GM18519 (cell line): ENCODE measurements at regions not wholly inside any gene's neighbourhood (a gene's known extent, or its start where the extent isn't known, plus 50 kb on each side); places are given as distances from the start of the nearest gene placed in this dataset.

ENCODE experiments used
- ATAC-seq: cut with Tn5 transposase; IDR thresholded peaks from one replicate; pipeline ENCODE4 v1.9.1; 2021; ENCODE audit warnings: mild to moderate bottlenecking, moderate library complexity; ENCODE audit not compliant: unreplicated experiment, low FRiP score

DNA sequence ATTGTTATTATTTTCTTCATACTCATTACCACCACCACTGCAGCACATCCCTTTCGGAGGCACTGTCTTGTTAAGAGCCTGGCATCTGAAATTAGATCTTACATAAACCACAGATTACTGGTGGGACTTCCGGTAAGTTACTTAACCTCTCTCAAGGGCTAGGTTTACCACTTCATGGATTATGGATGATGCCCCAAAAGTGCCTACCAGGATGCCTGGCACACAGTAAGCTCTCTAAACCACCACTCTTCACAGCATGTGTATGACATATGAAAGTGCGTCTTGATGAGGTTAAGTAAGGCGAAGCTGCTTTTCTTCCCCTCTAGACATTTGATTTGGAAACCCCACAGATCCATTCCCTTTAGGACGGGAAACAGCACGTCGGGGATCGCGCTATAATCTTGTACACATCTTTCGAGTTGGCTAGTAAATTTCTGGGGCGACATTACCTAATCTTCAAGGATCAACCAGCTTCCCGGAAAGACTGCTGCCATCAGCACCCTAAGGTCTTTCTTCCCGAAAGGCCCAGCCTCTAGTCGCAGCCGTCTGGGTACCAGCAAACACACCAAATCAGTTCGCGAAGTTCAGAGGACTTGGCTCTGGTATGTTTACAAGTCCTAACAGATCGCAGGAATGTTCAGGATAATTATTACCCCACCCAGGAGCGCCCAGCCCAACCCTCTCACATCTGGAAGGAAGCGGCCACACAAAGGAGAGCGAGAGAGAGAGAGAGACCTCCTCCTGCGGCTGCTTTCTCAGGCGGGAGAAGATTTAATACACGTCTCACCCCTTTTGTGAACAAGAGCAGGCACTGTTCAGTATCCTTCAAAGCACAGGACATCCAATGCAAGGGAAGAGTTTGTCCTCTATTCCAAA lies 155.1 kb upstream of the FRMD4B start:
- no peak for ATAC-seq

DNA sequence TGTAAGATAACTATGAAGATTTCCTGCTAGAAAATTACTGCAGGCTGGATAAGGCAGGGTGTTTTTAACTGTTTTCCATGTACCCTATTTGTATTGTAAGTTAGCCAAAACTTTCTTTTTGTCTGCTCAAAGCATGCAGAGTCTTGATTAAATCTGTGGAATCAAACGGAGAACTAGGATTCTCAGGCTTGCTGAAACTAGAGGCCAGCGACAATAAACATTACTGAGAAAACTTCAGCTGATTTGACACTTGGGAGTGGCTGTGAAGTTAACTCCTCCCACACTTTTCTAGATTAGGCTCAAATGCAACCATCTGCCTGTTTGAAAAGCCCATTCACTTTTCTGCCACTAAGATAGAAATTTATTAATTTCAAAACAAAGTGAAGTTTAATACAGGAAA lies 153.2 kb upstream of the FRMD4B start:
- no peak for ATAC-seq

- ATAC-seq: no peak
Measured at GRCh38 chr3:69538281-69538680, 152.4 kb upstream of the FRMD4B start.

DNA sequence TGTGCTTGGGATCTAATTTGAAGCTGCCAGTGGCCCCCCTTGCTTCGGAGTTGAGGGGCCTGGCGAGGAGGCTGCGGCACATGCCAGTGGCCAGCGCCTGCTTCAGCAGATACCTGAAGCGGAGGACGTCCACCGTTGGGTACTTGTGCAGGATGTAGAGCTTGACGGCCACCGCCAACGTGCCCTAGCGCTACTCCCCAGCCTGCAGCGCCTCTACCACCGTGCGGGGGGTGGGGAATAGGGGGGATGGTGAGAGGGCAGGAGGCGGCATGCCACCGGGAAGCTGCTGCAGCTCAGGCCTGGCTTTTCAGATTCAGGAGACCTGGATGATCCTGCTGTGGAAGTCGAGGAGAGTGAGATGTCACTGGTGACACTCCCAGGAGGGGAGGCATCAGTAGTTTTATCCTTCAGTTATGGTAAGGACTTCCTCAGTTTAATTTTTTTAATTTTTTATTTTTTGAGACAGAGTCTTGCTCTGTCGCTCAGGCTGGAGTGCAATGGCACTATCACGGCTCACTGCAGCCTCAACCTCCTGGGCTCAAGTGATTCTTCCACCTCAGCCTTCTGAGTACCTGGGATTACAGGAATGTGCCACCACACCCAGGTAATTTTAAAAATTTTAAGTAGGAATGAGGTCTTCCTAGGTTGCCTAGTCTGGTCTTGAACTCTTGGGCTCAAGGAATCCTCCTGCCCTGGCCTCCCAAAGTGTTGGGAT lies 150.6 kb upstream of the FRMD4B start:
- ATAC-seq: no peak

GRCh38 chr3:69535613-69536012 lies 149.7 kb upstream of the FRMD4B start:
- ATAC-seq: no peak

DNA sequence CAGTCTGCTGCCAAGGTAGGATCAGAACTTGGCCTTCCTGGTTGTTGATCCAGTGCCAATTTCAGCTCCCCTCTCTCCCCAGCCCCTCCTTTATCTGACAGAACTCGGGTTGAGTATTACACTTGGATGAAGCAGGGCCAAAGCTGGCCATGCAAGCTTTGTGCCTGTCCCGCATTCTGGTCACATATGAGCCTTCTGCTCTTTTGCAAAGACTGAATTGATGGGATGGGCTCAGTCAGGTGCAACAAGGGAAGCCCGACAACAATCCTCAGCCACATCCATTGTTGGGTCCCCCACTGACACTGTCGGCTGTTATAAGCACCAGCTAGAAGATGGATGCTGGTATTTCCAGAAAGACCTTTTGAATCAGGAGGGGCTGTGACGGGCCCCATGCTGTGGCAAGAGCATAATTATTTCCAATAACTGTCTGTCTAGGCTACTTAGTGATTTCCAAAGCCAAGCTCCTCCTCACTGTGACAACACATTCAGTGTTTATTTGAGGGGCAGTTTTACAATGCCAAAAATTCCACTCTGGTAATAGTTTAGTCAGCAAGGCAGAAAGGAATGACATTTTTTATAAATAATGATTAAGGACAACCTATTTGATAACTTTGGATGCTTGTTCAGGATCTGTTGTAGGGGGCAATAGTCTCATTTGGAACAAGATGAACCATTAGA lies 146.8 kb upstream of the FRMD4B start:
- ATAC-seq: no peak

DNA sequence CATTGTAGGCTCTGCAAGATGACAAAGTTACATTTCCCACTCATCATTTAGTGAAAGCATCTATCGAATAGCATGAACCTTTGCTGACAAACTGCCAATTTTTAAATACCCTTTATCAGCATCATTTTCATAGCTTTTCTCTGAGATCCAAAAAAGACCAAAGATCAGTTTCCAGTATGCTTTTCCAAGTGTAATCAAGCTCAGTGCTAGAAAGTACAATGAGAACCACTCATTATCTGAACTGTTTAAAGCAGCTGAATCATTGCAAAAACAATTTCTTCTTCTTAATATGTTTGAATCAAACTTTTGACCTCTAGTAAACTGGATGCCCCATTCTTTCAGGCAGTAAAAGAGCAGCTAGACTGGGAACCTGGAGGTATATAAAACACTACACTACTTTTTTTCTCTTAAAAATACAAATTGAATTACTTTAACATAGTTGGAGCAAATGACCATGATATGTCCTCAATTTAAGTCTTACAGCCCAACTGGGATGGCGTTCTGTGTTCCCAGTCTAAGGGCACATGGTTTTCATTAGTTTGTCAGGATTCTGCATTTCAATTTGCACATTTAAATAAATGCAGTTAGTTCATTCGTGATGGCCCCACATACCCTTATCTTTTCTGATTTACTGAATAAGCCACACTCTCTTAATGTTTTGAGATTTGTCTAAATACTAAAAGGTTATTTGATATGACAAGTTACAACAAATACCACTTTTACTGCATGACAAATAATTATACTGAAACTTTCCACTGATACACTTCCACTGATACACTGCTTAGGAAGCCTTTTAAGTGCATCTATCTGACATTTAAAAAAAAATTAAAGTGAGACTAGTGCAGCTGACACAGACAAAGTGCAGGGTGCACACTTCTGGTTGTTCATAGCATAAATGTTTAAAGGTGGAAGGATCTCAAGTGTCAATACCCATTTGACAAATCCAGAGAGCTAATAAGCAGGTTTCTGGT lies 146.0 kb upstream of the FRMD4B start:
- ATAC-seq: no peak

DNA sequence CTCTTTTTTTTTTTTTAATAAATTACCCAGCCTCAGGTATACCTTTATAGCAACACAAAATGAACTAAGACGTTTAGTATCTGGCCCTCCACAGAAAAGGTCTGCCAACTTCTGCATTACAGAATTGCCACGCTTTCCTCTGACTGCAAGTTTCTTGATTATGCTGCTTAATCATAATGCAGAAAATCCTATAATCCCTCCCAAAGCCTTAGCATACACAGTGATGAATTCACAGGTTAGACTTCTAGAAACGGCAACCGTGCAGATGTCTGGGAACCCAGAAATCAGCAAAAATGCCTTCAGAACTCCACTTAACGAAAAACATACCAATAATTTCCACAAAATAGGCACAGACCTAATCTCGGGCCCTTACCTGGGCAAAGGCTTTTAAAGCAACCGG lies 144.7 kb upstream of the FRMD4B start:
- ATAC-seq: no peak

GRCh38 chr3:69527498-69527897 lies 141.6 kb upstream of the FRMD4B start:
- ATAC-seq: no peak

DNA sequence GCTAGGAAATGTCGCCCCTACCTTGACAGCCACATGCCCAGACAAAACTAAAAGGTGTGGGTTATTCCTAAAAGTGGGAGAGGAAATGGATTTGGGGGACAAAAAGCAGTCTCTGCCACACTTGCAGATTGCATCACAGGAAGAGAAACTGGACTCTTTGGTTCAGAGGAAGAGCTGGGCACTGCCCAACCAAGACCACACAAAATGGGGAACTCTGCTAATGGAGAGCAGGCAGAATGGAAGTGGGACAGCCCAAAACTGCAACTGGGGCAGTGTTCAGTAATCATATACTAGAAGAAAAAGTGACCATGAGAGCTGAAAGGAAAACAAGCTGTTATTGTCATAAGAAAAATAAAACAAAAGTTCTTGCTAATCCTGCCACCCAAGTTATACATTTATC lies 138.9 kb upstream of the FRMD4B start:
- no peak for ATAC-seq

DNA sequence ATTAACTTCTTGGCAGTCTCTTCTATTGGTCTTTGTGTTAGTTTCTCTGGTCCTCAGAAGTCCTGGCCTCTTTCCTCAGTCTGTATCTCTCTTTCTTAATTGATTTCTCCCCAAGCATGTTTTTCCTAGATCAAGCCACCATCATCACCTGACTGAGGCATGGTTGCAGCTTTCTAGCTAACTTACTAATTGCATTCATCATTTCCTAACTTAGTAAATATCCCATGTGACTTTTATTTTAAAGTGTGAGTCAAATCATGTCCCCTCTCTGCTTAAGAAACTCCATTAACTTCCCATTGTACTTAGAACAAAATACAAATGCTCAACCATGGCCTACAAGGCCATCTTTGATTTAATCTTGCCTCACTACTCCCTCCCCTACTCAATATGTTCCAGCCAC lies 135.4 kb upstream of the FRMD4B start:
- no peak for ATAC-seq

DNA sequence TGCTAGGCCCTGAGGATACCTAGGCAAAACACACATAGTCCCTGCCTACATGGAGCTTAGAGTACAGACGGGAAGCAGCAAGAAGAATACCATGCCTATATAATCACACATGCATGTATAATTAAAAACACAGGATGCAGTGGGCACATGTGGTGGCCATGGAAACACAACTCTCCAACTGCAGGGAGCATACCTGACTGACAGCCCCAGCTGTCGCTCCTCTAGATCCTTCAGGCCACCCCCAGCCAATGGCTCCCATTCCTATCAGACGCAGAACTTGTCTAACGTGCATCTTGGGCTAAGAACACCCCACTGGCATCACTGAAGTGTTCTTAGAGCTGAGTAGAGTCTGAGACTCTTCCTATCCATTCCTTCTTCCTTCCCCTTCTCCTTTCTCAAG lies 125.5 kb upstream of the FRMD4B start:
- ATAC-seq: no peak

DNA sequence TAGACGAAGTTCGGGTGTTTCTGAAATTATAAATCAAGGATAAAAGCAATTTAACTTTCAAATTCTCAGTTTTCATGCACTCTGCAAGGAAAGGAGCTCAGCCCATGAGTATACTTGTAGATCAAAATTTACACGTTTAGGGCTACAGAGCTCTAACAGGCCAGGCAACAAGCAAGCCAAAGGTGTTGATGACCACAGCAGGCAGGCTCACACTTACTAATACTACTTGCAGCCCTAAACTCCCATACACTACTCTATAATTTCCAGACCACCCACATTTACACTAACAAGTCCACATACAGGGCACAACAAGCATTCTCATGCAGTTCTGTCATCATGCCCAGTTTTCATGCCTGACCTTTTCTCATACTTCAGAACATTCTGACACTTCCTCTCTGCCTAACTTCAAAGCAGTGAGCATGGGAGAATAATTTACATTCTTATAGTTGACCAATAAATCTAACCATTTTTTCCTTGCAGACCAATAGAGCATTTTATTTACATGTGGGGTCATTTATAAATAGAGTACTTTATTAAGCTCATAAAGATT lies 124.7 kb upstream of the FRMD4B start:
- ATAC-seq: no peak

DNA sequence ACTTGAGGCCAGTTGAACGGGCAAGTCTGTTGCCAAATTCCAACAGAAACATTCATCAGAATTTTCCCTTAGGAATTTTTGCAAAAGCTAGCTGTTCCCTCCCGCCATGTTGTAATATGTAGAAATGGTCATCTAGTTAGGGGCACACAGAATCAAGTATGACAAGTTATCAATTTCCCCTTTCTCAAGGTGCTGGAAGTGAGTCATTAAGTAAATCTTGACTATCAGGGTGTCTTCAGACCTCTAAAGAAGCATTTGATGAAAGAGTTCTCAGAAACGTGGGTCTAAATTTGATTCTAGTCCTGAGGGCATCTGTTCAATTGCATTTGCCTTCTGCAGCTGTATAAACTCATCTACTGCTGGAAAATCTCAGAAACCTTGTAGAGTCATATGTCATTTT lies 123.4 kb upstream of the FRMD4B start:
- no peak for ATAC-seq

GRCh38 chr3:69505770-69506407 lies 120.0 kb upstream of the FRMD4B start:
- no peak for ATAC-seq

DNA sequence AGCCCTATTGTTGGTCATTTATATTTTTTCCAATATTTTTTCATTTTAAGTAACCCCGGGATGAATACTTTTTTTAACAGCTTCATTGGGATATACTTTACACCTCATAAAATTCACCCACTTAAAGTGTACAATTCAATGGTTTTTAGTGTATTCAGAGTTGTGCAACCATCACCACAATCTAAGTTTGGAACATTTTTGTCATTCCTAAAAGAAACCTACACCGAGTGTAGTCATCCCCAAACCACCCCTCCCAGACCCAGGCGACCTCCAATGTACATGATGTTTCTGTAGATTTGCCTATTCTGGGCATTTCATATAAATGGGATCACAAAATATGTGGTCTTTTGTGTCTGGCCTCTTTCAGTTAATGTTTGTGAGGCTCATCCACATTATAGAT lies 118.3 kb upstream of the FRMD4B start:
- ATAC-seq: no peak

GRCh38 chr3:69500604-69501003 lies 114.7 kb upstream of the FRMD4B start:
- no peak for ATAC-seq

GRCh38 chr3:69499899-69500421 lies 114.1 kb upstream of the FRMD4B start:
- no peak for ATAC-seq

- ATAC-seq: no peak
Measured at GRCh38 chr3:69499422-69499821, 113.5 kb upstream of the FRMD4B start.
